ACHN (cell line): ENCODE measurements at regions not wholly inside any gene's neighbourhood (a gene's known extent, or its start where the extent isn't known, plus 50 kb on each side); places are given as distances from the start of the nearest gene placed in this dataset.

Experiments used
- DNase-seq: peaks from one replicate; pipeline ENCODE4 v3.0.0-alpha.2; 2015
- in situ Hi-C: cut with HindIII; loops from 2 replicates; pipeline ENCODE4 v1.10.0; 2017; ENCODE audit warnings: low sequenced_read_pairs, low pct_ligation_motif_present, low pct_unique_long_range_greater_than_20kb

GRCh38 chr15:70279096-70279495 lies 181.4 kb upstream of the TLE3 start:
- no peak for DNase-seq
- in situ Hi-C loops, result no loop called here

- DNase-seq, result no peak
- in situ Hi-C loops, result no loop called here
Measured at GRCh38 chr15:70278644-70279043, 180.9 kb upstream of the TLE3 start.

DNA sequence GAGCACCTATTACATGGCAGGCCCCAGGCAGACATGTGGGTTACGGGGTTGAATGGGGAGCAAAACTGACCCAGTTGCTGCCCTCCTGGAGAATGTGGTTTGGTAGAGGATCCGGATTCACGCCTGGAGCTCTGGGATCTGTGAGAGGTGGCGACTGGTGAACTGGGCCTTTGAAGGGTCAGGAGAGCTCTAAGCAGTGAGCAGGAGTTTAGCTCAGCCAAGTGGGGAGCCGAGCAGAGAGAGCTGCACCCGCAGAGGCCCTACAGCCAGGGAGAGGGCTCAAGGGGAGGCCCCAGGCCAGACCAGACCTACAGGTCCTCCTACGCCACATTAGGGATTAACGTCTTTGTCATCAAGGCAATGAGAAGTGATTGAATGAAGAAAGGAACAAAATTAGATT lies 179.8 kb upstream of the TLE3 start:
- in situ Hi-C loops, result no loop called here
- DNase-seq, result no peak

DNA sequence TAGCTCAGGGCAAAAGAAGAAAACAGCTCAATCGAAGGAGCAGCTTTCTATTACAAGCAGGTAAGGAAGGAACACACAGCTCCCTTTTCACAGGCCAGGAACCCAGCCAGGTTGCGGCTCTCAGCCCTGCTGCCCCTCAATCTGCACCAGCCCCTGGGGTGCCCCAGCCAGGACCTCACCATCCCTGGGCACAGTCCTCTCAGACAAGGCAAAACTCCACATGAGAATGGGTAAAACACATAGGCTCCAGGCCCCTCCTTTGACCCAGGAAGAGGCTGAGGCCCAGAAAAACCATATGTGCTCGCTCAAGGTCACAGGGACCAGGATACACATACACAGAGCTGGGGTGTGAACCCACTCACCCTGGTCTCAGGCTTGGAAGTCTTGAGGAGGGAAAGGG lies 178.7 kb upstream of the TLE3 start:
- in situ Hi-C loops, result no loop called here
- DNase-seq, result no peak

DNA sequence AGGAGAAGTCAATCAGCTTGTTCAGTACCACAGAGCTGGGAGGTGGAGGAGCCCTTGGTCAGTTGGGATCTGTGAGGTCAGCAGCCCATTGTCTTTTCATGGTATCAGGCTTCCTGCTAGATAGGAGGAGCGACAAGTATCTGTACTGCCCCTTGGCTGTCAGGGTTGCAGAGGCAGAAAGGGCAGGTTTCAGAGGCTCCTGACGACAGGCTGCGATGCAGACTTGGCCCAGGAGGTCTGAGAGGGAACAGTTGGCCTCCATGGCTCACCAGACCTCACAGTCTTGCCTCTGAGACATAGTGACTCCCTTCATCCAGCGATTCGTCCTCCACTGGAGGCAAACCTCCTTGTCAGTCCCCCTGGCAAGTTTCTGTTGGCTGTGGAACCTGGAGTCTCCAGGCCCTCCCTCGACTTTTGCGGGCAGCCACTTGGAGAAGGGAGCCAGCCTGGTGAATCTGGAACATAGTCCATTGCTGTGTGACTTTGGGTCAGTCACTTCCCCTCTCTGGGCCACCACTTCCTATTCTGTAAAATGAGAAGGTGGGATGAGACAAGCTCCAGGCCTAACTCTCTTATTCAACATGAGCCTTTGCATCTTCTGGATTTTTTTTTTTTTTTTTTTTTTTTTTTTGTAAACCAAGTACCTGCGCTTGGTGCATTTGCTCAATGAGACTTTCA lies 177.9 kb upstream of the TLE3 start:
- in situ Hi-C loops, result no loop called here
- no peak for DNase-seq

DNA sequence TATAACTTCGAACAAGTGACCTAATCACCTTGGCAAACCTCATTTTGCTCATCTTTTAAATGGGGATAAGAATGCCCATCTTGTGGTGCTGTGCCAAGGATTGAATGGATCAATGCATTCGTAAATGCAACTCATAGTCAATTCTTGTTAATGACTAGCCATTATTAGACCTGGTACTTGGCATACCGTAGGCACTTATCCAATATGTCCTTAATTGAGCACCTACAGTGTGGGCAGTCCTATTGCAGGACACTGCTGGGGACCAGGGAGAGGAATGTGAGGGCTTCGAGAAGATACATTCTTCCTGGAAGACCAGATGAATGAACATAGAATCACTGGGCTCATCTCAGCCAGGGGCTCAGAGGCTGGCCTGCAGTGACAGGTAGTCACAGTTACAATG lies 177.2 kb upstream of the TLE3 start:
- in situ Hi-C loops, result no loop called here
- DNase-seq, result no peak

GRCh38 chr15:70274255-70274880 lies 176.7 kb upstream of the TLE3 start:
- DNase-seq, result no peak
- in situ Hi-C loops, result no loop called here

- in situ Hi-C loops, result no loop called here
- no peak for DNase-seq
Measured at GRCh38 chr15:70273808-70274207, 176.1 kb upstream of the TLE3 start.

- in situ Hi-C loops, result no loop called here
- DNase-seq, result no peak
Measured at GRCh38 chr15:70272565-70273355, 175.0 kb upstream of the TLE3 start.

- in situ Hi-C loops, result no loop called here
- peak; percentile 79 for DNase-seq
Measured at GRCh38 chr15:70271422-70272088, 173.8 kb upstream of the TLE3 start.

DNA sequence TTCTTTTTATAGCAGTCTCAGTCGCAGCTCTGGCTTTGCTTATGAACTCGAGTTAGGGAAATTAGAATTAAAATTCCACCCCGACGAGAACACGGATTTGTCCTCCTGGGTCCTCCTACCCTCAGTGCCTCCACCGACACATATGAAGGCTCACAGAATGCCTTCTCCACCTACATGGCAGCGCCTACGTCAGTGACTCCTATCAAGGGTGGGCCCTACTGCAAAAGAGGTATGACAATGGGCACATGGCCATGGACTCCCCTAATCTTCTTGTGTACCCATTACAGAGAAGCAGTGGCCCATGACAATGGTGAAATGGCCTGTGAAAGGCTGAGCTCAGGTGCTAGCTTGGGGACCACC lies 173.0 kb upstream of the TLE3 start:
- in situ Hi-C loops, result no loop called here
- no peak for DNase-seq

- in situ Hi-C loops, result no loop called here
- no peak for DNase-seq
Measured at GRCh38 chr15:70269991-70270751, 172.5 kb upstream of the TLE3 start.

GRCh38 chr15:70269311-70269911 lies 171.7 kb upstream of the TLE3 start:
- in situ Hi-C loops, result no loop called here
- DNase-seq, result no peak

GRCh38 chr15:70268698-70269251 lies 171.1 kb upstream of the TLE3 start:
- in situ Hi-C loops, result no loop called here
- DNase-seq, result peak; percentile 32

DNA sequence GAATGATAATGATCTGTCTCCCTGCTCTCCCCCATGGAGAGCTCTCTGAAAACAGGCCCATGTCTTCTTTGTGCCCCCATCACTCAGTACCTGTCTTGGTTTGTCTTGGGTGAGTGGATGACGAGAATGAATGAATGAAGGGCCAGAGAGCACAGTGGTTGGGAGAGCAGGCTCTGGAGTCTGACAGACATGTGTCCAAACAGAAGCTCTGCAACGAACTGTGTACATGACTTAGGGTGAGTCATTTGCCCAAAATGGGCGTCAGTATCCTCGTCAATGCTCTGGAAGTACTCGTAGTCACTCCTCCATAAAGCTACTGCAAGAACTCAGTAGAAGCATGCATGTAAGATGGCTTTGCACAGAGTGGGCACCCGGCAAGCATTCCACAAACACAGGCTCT lies 170.2 kb upstream of the TLE3 start:
- in situ Hi-C loops, result no loop called here
- peak; percentile 7 for DNase-seq

DNA sequence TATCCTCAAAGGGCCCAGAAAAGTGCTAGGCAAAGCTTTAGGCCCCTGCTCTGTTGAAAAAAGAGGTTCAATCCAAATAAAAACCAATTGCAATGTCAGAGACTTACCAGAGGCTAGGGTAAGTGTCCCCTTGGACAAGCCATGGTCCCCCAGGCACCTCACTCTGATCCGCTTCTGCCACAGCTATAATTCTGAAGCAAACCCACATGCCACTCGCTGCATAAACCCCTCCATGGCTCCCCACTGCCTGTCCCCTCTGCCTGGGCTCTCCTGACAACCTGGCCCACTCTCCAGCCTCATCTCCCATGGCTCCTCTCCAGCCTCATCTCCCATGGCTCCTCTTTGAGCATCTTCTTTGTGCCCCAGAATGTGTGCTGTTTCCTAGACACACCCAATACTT lies 169.6 kb upstream of the TLE3 start:
- in situ Hi-C loops, result no loop called here
- no peak for DNase-seq

DNA sequence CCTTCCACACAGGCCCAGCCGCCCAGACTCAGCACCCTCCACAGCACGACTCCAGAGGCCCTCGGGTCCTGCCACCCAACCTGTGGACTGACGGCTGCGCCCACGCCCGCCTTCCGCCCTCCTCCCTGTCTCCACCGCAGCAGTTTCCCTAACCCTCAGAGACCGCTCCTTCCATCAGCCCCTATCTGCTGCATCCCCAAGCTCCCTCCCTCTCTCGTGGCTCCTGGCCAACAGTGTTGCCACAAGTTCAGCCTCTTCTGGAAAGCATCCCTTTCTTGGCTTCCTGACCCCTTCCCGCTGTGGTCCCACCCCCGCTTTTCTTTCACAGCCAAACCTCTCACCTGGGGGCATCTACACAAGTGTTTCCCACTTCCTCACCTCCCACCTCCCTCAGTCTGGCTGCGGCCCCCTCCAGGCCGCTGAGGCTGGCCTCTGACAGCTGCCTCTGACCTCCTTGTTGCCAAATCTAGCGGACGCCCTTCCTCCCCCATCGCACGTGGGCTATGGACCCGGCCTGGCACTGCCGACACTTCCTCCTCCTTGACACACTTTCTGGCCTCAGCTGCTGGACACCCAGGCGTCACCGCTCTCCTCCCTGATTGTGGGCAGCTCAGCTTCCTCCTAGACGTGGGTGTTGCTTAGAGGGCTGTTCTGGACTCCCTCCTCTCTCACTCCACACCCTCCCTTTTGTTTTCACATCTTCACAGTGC lies 168.8 kb upstream of the TLE3 start:
- no peak for DNase-seq
- in situ Hi-C loops, result no loop called here

DNA sequence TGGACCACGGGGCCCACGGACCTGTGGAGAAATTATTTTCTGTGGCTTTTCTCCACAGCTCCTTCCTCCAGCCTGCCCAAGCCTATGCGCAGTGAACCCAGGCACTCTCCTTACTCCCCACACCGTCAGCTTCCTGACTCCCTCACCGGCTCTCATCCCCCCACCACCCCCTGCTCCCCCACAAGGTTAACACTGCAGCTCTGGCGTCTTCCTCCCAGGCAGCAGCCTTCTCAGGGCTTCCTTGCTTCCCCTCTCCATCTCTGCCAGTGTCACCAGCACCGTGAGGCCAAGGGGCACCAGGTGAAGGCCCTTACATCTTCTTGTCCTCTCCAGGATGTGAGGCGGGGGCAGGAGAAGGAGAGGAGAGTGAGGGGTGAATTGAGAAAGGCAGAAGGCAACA lies 168.3 kb upstream of the TLE3 start:
- in situ Hi-C loops, result no loop called here
- DNase-seq, result no peak
